HL-60 (cell line): ENCODE measurements at regions not wholly inside any gene's neighbourhood (a gene's known extent, or its start where the extent isn't known, plus 50 kb on each side); places are given as distances from the start of the nearest gene placed in this dataset.
A peak's percentile ranks its signal among the peaks of the same experiment; 100 is the strongest.

Experiments used
- DNase-seq, 2 experiments: peaks; one replicate each; pipeline ENCODE4 v3.0.0-alpha.2; 2010 to 2020; ENCODE audit warnings: low read depth in 1 of 2, low spot score in 1 of 2
- H3K27ac ChIP-seq: fragments of 250-450 bp; sonication (Bioruptor Pico); replicated peaks from 2 replicates; pipeline ENCODE4 v1.5.1; 2020; ENCODE audit warnings: mild to moderate bottlenecking, moderate library complexity
- H3K27me3 ChIP-seq: fragments of 250-450 bp; sonication (Bioruptor Pico); 2 replicates; pipeline ENCODE4 v1.5.1; 2021; ENCODE audit warnings: mild to moderate bottlenecking, moderate library complexity; ENCODE audit not compliant: insufficient read depth, poor library complexity, severe bottlenecking
- H3K4me3 ChIP-seq: replicated peaks from 2 replicates; pipeline ENCODE4 v1.5.1; 2011; ENCODE audit warnings: mild to moderate bottlenecking, control low read depth, low read length; ENCODE audit not compliant: insufficient read depth
- GABPA ChIP-seq: IDR thresholded peaks from 2 replicates; pipeline ENCODE4 v1.6.1; 2012; ENCODE audit warnings: low read depth
- POLR2AphosphoS5 ChIP-seq: IDR thresholded peaks from 2 replicates; pipeline ENCODE4 v1.6.1; 2012; ENCODE audit warnings: low read depth
- SPI1 ChIP-seq: IDR thresholded peaks from 2 replicates; pipeline ENCODE4 v1.6.1; 2012; ENCODE audit warnings: low read depth, mild to moderate bottlenecking, borderline replicate concordance
- TF ChIP-seq, protein P1 (sequence below): IDR thresholded peaks from 2 replicates; pipeline ENCODE4 v1.6.1; 2012; ENCODE audit warnings: low read depth; ENCODE audit not compliant: insufficient replicate concordance
- TF ChIP-seq, protein P2 (sequence below): IDR thresholded peaks from one replicate; pipeline ENCODE4 v1.5.1; 2011; ENCODE audit warnings: low read length, control low read depth, inconsistent platforms; ENCODE audit not compliant: insufficient read depth

- no peak overlapping the region for H3K27ac ChIP-seq
- H3K27me3 ChIP-seq, result no peaks in the 10 kb centered on the region
- no peak for TF ChIP-seq POLR2AphosphoS5
- TF ChIP-seq, protein P1, sequence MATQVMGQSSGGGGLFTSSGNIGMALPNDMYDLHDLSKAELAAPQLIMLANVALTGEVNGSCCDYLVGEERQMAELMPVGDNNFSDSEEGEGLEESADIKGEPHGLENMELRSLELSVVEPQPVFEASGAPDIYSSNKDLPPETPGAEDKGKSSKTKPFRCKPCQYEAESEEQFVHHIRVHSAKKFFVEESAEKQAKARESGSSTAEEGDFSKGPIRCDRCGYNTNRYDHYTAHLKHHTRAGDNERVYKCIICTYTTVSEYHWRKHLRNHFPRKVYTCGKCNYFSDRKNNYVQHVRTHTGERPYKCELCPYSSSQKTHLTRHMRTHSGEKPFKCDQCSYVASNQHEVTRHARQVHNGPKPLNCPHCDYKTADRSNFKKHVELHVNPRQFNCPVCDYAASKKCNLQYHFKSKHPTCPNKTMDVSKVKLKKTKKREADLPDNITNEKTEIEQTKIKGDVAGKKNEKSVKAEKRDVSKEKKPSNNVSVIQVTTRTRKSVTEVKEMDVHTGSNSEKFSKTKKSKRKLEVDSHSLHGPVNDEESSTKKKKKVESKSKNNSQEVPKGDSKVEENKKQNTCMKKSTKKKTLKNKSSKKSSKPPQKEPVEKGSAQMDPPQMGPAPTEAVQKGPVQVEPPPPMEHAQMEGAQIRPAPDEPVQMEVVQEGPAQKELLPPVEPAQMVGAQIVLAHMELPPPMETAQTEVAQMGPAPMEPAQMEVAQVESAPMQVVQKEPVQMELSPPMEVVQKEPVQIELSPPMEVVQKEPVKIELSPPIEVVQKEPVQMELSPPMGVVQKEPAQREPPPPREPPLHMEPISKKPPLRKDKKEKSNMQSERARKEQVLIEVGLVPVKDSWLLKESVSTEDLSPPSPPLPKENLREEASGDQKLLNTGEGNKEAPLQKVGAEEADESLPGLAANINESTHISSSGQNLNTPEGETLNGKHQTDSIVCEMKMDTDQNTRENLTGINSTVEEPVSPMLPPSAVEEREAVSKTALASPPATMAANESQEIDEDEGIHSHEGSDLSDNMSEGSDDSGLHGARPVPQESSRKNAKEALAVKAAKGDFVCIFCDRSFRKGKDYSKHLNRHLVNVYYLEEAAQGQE, result no peak
- no peak for TF ChIP-seq SPI1
- TF ChIP-seq, protein P2, sequence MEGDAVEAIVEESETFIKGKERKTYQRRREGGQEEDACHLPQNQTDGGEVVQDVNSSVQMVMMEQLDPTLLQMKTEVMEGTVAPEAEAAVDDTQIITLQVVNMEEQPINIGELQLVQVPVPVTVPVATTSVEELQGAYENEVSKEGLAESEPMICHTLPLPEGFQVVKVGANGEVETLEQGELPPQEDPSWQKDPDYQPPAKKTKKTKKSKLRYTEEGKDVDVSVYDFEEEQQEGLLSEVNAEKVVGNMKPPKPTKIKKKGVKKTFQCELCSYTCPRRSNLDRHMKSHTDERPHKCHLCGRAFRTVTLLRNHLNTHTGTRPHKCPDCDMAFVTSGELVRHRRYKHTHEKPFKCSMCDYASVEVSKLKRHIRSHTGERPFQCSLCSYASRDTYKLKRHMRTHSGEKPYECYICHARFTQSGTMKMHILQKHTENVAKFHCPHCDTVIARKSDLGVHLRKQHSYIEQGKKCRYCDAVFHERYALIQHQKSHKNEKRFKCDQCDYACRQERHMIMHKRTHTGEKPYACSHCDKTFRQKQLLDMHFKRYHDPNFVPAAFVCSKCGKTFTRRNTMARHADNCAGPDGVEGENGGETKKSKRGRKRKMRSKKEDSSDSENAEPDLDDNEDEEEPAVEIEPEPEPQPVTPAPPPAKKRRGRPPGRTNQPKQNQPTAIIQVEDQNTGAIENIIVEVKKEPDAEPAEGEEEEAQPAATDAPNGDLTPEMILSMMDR, result no peak
- DNase-seq, result peak in 1 of 2 experiments; percentile 4
- no peak overlapping the region for H3K4me3 ChIP-seq
Observed at GRCh38 chr2:6352906-6353515, 512.7 kb downstream of the CMPK2 start.

DNA sequence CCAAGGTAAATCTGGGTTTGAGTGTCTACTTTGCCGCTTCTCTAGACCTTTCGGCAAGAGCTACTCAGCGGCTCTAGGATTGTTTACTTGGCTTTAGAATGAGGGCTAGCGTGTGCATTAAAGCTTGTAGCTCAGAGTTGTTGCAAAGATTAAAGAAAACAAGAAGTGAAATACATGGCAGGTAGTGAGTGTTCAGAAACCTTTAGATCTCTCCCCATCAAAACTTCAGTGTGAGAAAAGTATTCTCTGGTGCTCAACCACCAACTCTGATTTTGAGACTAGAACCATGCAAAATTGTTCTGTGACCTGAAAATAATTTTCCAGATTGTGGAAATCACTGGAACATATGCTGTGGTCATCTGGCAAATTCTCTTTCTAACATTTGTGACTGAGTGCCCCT, 512.0 kb downstream of the CMPK2 start:
- H3K4me3 ChIP-seq, result no peak overlapping the region
- TF ChIP-seq, protein P2, result no peak
- TF ChIP-seq, protein P1, result no peak
- TF ChIP-seq SPI1, result no peak
- no peaks in the 10 kb centered on the region for H3K27me3 ChIP-seq
- H3K27ac ChIP-seq, result no peak overlapping the region
- DNase-seq, result no peak

DNA sequence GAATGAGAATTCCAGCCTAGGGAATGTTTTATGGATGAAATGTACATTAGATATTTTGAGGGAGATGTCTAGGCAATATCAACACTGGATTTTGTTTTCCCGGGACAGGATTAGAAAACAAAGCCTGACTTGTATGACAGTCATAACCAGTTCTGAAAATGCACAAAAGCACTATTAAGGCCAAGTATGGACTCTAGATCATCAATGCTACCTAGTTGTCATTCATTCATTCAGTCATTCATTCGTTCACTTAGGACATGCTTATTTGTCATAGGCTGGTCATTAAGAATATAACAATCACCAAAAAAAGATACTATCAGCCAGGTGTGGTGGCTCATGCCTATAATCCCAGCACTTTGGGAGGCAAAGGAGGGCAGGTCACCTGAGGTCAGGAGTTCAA, 511.2 kb downstream of the CMPK2 start:
- TF ChIP-seq, protein P1, result no peak
- TF ChIP-seq SPI1, result no peak
- no peak for TF ChIP-seq GABPA
- TF ChIP-seq POLR2AphosphoS5, result no peak
- TF ChIP-seq, protein P2, result no peak

More for the DNA sequence above, 511.2 kb downstream of the CMPK2 start:
- no peaks in the 10 kb centered on the region for H3K27me3 ChIP-seq
- no peak overlapping the region for H3K4me3 ChIP-seq
- no peak overlapping the region for H3K27ac ChIP-seq
- DNase-seq, result no peak
